ENCODE measurements at regions not wholly inside any gene's neighbourhood (a gene's known extent, or its start where the extent isn't known, plus 50 kb on each side); places are given as distances from the start of the nearest gene placed in this dataset.

DNA sequence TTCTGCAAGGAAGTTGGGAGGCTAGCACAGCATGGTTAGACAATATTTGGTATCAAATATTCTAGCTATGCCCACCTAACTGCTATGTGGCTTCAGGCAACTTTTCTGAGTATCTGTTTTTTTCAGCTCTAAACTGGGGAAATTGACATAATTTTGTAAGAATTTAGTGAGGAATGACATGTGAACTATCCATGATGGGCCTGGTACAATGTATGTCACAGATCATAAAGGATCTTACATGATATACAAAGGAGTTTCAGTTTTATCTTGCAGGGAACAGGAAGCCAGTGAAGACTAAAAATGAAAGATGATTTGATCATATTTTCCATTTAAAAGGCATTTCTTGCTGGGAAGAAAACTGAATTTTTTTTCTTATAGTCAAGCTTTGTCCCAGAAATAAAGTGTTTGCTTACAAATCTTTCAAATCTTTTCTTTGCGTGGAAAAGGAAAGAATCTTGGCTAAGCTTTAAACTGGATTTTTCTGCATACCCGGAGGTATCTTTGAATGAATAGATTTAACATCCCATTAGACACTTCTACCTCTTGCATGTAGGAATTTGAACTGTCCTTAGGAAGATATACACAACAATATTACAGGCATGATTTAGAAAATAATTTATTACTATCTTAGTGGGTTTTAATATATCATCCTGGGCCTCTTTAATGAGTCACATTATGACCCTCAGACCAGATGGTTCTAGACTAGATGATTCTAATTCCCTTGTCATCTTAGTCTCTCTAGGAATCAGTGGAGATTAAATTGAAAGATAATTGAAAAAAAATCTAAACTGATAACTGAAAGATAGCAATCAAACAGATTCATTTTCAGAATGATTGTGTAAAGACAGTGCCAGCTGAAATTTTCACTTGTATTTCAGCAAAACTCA, 436.0 kb upstream of the THBS1 start:
- no peak for TF ChIP-seq ZNF232 (CRISPR knock-in tag; IDR thresholded peaks at IDR 0.05)
- TF ChIP-seq JUN (CRISPR knock-in tag; IDR thresholded peaks at IDR 0.05) = no peak
- TF ChIP-seq, protein P1, sequence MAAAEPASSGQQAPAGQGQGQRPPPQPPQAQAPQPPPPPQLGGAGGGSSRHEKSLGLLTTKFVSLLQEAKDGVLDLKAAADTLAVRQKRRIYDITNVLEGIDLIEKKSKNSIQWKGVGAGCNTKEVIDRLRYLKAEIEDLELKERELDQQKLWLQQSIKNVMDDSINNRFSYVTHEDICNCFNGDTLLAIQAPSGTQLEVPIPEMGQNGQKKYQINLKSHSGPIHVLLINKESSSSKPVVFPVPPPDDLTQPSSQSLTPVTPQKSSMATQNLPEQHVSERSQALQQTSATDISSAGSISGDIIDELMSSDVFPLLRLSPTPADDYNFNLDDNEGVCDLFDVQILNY (CRISPR knock-in tag; IDR thresholded peaks at IDR 0.05) = no peak
- no peak for TF ChIP-seq ZNF219 (CRISPR knock-in tag; IDR thresholded peaks at IDR 0.05; ENCODE audit: borderline replicate concordance)
- TF ChIP-seq, protein P2, sequence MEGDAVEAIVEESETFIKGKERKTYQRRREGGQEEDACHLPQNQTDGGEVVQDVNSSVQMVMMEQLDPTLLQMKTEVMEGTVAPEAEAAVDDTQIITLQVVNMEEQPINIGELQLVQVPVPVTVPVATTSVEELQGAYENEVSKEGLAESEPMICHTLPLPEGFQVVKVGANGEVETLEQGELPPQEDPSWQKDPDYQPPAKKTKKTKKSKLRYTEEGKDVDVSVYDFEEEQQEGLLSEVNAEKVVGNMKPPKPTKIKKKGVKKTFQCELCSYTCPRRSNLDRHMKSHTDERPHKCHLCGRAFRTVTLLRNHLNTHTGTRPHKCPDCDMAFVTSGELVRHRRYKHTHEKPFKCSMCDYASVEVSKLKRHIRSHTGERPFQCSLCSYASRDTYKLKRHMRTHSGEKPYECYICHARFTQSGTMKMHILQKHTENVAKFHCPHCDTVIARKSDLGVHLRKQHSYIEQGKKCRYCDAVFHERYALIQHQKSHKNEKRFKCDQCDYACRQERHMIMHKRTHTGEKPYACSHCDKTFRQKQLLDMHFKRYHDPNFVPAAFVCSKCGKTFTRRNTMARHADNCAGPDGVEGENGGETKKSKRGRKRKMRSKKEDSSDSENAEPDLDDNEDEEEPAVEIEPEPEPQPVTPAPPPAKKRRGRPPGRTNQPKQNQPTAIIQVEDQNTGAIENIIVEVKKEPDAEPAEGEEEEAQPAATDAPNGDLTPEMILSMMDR (IDR thresholded peaks at IDR 0.05) = no peak
- TF ChIP-seq, protein P3, sequence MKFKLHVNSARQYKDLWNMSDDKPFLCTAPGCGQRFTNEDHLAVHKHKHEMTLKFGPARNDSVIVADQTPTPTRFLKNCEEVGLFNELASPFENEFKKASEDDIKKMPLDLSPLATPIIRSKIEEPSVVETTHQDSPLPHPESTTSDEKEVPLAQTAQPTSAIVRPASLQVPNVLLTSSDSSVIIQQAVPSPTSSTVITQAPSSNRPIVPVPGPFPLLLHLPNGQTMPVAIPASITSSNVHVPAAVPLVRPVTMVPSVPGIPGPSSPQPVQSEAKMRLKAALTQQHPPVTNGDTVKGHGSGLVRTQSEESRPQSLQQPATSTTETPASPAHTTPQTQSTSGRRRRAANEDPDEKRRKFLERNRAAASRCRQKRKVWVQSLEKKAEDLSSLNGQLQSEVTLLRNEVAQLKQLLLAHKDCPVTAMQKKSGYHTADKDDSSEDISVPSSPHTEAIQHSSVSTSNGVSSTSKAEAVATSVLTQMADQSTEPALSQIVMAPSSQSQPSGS (CRISPR knock-in tag; IDR thresholded peaks at IDR 0.05; ENCODE audit: borderline replicate concordance, low read depth) = no peak
- no peak for TF ChIP-seq NFYB (CRISPR knock-in tag; conservative IDR thresholded peaks at IDR 0.05; ENCODE audit: low read depth)
- no peak for TF ChIP-seq FOXJ3 (CRISPR knock-in tag; IDR thresholded peaks at IDR 0.05; ENCODE audit: borderline replicate concordance)
- TF ChIP-seq, protein P4, sequence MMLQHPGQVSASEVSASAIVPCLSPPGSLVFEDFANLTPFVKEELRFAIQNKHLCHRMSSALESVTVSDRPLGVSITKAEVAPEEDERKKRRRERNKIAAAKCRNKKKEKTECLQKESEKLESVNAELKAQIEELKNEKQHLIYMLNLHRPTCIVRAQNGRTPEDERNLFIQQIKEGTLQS (CRISPR knock-in tag; conservative IDR thresholded peaks at IDR 0.05) = no peak
- TF ChIP-seq NFE2L1 (CRISPR knock-in tag; IDR thresholded peaks at IDR 0.05) = no peak
